ENCODE measurements at regions not wholly inside any gene's neighbourhood (a gene's known extent, or its start where the extent isn't known, plus 50 kb on each side); places are given as distances from the start of the nearest gene placed in this dataset.
A peak's percentile ranks its signal among the peaks of the same experiment; 100 is the strongest.

DNA sequence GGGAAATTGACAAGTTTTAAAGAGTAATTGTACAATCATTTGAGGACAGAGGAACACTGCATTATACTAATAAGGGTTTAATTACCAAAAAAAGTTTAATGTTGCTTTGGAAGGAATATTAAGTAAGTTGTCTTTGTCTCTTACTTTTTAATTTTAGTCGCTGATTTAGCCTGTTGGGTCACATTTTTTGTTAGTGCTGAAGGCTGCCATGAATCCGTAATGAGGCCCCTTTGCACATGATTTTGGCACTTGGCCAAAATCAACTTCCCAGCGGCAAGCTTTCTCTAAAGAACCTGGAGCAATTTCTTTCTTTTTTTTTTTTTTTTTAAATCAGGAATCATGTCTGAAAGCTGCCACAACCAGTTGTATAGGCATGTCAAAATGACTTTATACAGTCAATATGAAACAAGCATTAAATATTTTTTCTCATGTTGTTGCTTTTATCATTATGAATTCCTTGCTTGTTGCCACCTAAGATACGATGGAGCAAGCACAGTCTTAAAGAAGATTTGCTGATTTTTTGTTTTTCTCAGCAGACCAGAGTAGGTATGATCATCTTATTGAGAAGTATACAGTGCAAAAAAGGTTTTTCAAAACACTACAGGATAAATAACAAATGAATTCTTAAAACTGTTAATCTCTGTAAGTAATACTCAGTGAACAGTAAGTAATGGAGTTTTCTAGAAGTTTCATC is 690.4 kb downstream of the USP25 start:
- in situ Hi-C loops (cut with HindIII; ENCODE audit: low sequenced_read_pairs): no loop called here
- TF ChIP-seq CTCF (IDR thresholded peaks at IDR 0.05; ENCODE audit: low read depth, low read length): no peak

GRCh38 chr21:16421007-16421406 is 691.2 kb downstream of the USP25 start:
- in situ Hi-C loops (cut with HindIII; ENCODE audit: low sequenced_read_pairs): no loop called here
- no peak for DNase-seq (ENCODE audit: low read depth, low spot score)
- TF ChIP-seq CTCF (IDR thresholded peaks at IDR 0.05; ENCODE audit: low read depth, low read length): no peak
- peak overlapping the region; percentile 62 for H3K4me3 ChIP-seq (ENCODE audit: low read depth, low read length)

More for the DNA sequence above, 690.4 kb downstream of the USP25 start:
- H3K4me3 ChIP-seq (ENCODE audit: low read depth, low read length): peak overlapping the region; percentile 62
- DNase-seq (ENCODE audit: low read depth, low spot score): peak; percentile 87

DNA sequence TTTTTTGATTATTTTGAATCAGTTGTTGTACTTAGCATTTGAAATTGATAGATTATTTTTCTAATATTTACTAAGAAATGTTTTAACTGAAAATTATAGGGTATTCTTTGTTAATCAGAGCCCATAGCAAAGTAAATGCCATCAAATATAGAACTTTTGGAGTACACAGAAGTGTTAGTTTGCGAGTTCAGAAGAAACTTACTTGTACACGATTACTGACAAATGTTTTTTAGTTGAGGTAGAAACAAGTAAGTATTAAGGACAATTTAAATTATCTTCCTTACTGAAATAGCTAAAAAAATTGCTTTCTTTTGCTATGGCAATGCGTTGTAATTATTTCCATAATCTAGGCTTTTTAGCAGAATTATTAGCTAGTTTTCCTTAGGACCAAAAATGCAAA is 692.2 kb downstream of the USP25 start:
- in situ Hi-C loops (cut with HindIII; ENCODE audit: low sequenced_read_pairs): no loop called here
- H3K4me3 ChIP-seq (ENCODE audit: low read depth, low read length): peak overlapping the region; percentile 9
- DNase-seq (ENCODE audit: low read depth, low spot score): peak; percentile 26
- TF ChIP-seq CTCF (IDR thresholded peaks at IDR 0.05; ENCODE audit: low read depth, low read length): no peak

GRCh38 chr21:16422702-16423101 is 692.9 kb downstream of the USP25 start:
- no peak for TF ChIP-seq CTCF (IDR thresholded peaks at IDR 0.05; ENCODE audit: low read depth, low read length)
- in situ Hi-C loops (cut with HindIII; ENCODE audit: low sequenced_read_pairs): no loop called here
- H3K4me3 ChIP-seq (ENCODE audit: low read depth, low read length): no peak overlapping the region
- DNase-seq (ENCODE audit: low read depth, low spot score): peak; percentile 33

DNA sequence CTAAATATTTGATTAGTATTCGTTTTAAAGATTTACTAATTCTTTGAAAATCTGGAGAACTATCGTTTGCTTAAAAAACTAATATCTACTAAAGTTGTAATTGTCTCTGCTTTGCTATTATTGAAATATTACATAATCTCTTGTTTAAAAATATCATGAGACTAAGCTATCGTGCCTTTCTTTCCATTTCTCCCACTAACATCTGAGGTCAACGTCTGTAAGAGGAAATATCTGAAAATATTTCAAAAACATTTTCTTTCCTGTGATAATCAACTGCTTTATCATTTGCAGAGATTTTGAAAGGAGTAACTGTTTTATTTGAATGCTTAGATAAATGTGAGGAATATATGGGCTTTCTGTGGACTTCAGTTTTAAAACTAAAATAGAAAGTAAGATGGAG is 694.1 kb downstream of the USP25 start:
- H3K4me3 ChIP-seq (ENCODE audit: low read depth, low read length): peak overlapping the region; percentile 25
- in situ Hi-C loops (cut with HindIII; ENCODE audit: low sequenced_read_pairs): no loop called here
- TF ChIP-seq CTCF (IDR thresholded peaks at IDR 0.05; ENCODE audit: low read depth, low read length): no peak
- DNase-seq (ENCODE audit: low read depth, low spot score): no peak

DNA sequence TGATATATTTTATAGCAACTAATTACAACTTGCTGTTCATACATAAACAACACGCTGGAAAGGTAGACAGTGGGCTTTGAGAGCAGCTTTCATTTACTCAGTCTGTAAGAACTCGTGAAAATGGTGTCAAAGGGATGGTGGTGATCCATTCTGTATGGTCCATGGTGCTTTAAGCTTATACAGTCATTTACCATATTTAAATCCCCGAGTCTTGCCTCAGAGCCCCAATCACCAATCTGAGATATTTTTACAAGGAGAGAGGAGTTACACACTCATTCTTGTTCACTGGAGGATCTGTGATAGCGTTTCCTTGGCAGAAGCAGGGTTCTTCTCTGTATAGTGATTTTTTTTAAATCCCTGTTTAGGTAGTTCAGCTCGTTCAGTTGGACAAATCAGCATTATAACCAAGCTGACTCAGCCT is 694.6 kb downstream of the USP25 start:
- DNase-seq (ENCODE audit: low read depth, low spot score): peak; percentile 72
- TF ChIP-seq CTCF (IDR thresholded peaks at IDR 0.05; ENCODE audit: low read depth, low read length): no peak
- H3K4me3 ChIP-seq (ENCODE audit: low read depth, low read length): peak overlapping the region; percentile 25
- in situ Hi-C loops (cut with HindIII; ENCODE audit: low sequenced_read_pairs): no loop called here

Data from astrocyte of the spinal cord (primary cell).